ENCODE measurements at regions not wholly inside any gene's neighbourhood (a gene's known extent, or its start where the extent isn't known, plus 50 kb on each side); places are given as distances from the start of the nearest gene placed in this dataset.
A peak's percentile ranks its signal among the peaks of the same experiment; 100 is the strongest.

DNA sequence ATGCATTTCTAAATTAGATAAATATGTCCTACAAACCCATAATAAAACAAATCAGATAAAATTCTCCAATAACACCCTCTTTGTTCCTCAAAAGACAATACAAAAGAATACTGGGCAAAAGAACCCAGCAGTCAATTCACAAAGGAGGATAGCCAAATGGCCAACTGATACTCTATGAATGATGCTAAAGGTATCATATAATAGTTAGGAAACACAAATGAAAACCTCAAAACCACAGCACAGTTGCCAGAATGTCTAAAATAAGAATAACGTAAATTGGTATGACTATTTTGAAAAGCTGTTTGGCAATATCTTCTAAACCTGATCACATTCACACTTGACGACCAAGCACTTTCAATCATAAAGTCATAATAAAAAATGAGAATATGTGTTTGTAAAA lies 315.4 kb downstream of the CDH7 start:
- CTCF ChIA-PET: no interaction called here
- Mint-ChIP-seq H3K36me3 (peaks cover 3% of the 10 kb centered on the region), H3K9me3 (peaks cover 15% of the 10 kb centered on the region), H3K4me1 (0 out of 2 replicates have a peak, but pooled peaks cover 2% of the 10 kb centered on the region), H3K27ac (no peak overlapping the region), H3K4me3 (no peak overlapping the region), H3K27me3 (ENCODE audit: low read depth) (no peaks in the 10 kb centered on the region)
- DNase-seq (ENCODE audit: low spot score) (no peak), ATAC-seq (no peak)
- no peak for TF ChIP-seq ZNF317 (CRISPR knock-in tag; IDR thresholded peaks at IDR 0.05; ENCODE audit: borderline replicate concordance, low read depth)
- TF ChIP-seq ZNF263 (CRISPR knock-in tag; IDR thresholded peaks at IDR 0.05; ENCODE audit: low read depth): no peak
- TF ChIP-seq ZNF423 (CRISPR knock-in tag; IDR thresholded peaks at IDR 0.05): no peak
- TF ChIP-seq, protein P1, sequence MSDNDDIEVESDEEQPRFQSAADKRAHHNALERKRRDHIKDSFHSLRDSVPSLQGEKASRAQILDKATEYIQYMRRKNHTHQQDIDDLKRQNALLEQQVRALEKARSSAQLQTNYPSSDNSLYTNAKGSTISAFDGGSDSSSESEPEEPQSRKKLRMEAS (CRISPR knock-in tag; IDR thresholded peaks at IDR 0.05): no peak
- TF ChIP-seq TCF7 (CRISPR knock-in tag; IDR thresholded peaks at IDR 0.05; ENCODE audit: low read depth): no peak
- TF ChIP-seq, protein P2, sequence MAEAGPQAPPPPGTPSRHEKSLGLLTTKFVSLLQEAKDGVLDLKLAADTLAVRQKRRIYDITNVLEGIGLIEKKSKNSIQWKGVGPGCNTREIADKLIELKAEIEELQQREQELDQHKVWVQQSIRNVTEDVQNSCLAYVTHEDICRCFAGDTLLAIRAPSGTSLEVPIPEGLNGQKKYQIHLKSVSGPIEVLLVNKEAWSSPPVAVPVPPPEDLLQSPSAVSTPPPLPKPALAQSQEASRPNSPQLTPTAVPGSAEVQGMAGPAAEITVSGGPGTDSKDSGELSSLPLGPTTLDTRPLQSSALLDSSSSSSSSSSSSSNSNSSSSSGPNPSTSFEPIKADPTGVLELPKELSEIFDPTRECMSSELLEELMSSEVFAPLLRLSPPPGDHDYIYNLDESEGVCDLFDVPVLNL (CRISPR knock-in tag; IDR thresholded peaks at IDR 0.05; ENCODE audit: borderline replicate concordance, low read depth): no peak
- TF ChIP-seq, protein P3, sequence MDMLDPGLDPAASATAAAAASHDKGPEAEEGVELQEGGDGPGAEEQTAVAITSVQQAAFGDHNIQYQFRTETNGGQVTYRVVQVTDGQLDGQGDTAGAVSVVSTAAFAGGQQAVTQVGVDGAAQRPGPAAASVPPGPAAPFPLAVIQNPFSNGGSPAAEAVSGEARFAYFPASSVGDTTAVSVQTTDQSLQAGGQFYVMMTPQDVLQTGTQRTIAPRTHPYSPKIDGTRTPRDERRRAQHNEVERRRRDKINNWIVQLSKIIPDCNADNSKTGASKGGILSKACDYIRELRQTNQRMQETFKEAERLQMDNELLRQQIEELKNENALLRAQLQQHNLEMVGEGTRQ (CRISPR knock-in tag; IDR thresholded peaks at IDR 0.05): no peak
- TF ChIP-seq, protein P4, sequence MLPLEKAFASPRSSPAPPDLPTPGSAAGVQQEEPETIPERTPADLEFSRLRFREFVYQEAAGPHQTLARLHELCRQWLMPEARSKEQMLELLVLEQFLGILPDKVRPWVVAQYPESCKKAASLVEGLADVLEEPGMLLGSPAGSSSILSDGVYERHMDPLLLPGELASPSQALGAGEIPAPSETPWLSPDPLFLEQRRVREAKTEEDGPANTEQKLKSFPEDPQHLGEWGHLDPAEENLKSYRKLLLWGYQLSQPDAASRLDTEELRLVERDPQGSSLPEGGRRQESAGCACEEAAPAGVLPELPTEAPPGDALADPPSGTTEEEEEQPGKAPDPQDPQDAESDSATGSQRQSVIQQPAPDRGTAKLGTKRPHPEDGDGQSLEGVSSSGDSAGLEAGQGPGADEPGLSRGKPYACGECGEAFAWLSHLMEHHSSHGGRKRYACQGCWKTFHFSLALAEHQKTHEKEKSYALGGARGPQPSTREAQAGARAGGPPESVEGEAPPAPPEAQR (CRISPR knock-in tag; IDR thresholded peaks at IDR 0.05): no peak
- no peak for TF ChIP-seq RORB (CRISPR knock-in tag; IDR thresholded peaks at IDR 0.05)
- no peak for TF ChIP-seq GRHL2 (CRISPR knock-in tag; IDR thresholded peaks at IDR 0.05; ENCODE audit: insufficient replicate concordance, severe bottlenecking)
- no peak for TF ChIP-seq TEAD1 (CRISPR knock-in tag; IDR thresholded peaks at IDR 0.05)
- TF ChIP-seq SP1 (CRISPR knock-in tag; conservative IDR thresholded peaks at IDR 0.05): no peak
- POLR2A ChIA-PET: no interaction called here

DNA sequence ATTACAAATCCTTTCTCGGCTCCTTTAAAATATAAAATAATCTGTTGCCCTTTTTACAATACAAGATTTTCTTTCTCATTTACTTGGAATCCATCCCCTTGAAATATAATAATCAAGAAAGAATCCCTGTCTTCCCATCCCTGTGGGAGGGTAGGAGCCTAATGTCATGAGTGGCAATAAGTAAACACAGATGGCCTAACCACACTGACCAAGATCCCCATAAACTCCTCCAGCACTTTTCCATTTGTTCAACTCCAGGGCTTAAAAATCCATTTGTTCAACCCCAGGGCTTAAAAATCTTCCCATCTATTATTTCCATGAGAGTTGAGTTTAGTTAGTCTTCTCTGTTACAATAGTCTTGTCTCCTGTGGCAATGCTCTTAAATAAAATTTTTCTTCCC lies 297.6 kb downstream of the CDH7 start:
- Mint-ChIP-seq H3K27me3 (ENCODE audit: low read depth) (no peaks in the 10 kb centered on the region), H3K27ac (no peak overlapping the region), H3K4me1 (0 out of 2 replicates have a peak, but pooled peaks cover 3% of the 10 kb centered on the region), H3K4me3 (no peak overlapping the region), H3K9me3 (no peaks in the 10 kb centered on the region), H3K36me3 (no peaks in the 10 kb centered on the region)
- DNase-seq (ENCODE audit: low spot score): no peak
- POLR2A ChIA-PET: interaction anchor here (0.7 kb wide), 1 partner anchor 12 kb away, joined by 3 read pairs; no protein-coding TSS in a partner anchor
- CTCF ChIA-PET: no interaction called here
- no peak for ATAC-seq
- TF ChIP-seq, protein P5, sequence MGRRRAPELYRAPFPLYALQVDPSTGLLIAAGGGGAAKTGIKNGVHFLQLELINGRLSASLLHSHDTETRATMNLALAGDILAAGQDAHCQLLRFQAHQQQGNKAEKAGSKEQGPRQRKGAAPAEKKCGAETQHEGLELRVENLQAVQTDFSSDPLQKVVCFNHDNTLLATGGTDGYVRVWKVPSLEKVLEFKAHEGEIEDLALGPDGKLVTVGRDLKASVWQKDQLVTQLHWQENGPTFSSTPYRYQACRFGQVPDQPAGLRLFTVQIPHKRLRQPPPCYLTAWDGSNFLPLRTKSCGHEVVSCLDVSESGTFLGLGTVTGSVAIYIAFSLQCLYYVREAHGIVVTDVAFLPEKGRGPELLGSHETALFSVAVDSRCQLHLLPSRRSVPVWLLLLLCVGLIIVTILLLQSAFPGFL (CRISPR knock-in tag; IDR thresholded peaks at IDR 0.05; ENCODE audit: borderline replicate concordance): no peak
- TF ChIP-seq ESRRA (CRISPR knock-in tag; IDR thresholded peaks at IDR 0.05; ENCODE audit: borderline replicate concordance): no peak

DNA sequence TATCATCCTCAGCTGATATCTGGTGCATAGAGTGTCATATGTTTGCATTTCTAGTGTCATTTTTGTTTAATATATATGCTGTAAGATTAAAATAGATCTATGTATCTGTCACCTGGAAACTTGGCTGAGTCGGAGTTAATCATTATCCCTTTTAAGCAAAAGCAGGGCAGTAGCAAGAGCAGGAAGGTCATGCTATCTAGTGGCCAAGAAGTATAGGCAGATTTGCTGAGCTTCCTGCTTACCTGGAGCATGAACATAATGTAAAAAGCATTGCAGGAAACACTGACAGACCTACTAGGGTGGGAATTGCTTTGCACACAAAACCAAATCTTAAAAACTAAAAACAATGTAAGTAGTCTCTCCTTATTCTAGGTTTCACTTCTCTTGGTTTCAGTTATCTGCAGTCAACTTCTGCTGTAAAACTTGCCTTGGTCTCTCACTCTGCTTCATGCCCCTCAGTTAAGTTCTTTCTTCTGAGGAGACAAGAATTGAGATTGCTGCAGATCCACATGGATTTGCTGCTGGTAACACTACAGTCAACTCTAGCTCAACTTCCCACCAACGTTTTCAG lies 295.3 kb downstream of the CDH7 start:
- peaks cover 6% of the 10 kb centered on the region for H3K9me3 Mint-ChIP-seq
- 0 out of 2 replicates have a peak overlapping the region, but pooled peaks have one; percentile 4 for H3K27ac Mint-ChIP-seq
- CTCF ChIA-PET: interaction anchor here (1.0 kb wide), 1 partner anchor 450 kb away, joined by 3 read pairs; no protein-coding TSS in a partner anchor
- 0 out of 2 replicates have a peak, but pooled peaks cover 3% of the 10 kb centered on the region for H3K4me1 Mint-ChIP-seq
- H3K36me3 Mint-ChIP-seq: no peaks in the 10 kb centered on the region
- H3K4me3 Mint-ChIP-seq: no peak overlapping the region
- DNase-seq (ENCODE audit: low spot score): no peak
- no peak for TF ChIP-seq ELF4 (CRISPR knock-in tag; IDR thresholded peaks at IDR 0.05; ENCODE audit: low read depth)
- no peak for TF ChIP-seq ZNF416 (CRISPR knock-in tag; IDR thresholded peaks at IDR 0.05)
- peak; percentile 74 for ATAC-seq
- no peaks in the 10 kb centered on the region for H3K27me3 Mint-ChIP-seq (ENCODE audit: low read depth)
- POLR2A ChIA-PET: no interaction called here

Data from WTC11 (cell line).